ENCODE measurements at regions not wholly inside any gene's neighbourhood (a gene's known extent, or its start where the extent isn't known, plus 50 kb on each side); places are given as distances from the start of the nearest gene placed in this dataset.

GRCh38 chr7:109309790-109310189, 740.1 kb downstream of the DNAJB9 start:
- TF ChIP-seq GABPA (IDR thresholded peaks at IDR 0.05; ENCODE audit: low read depth) (no peak), SPI1 (IDR thresholded peaks at IDR 0.05; ENCODE audit: borderline replicate concordance, low read depth) (no peak), POLR2AphosphoS5 (IDR thresholded peaks at IDR 0.05; ENCODE audit: low read depth) (no peak), CTCF (IDR thresholded peaks at IDR 0.05; ENCODE audit: insufficient read depth, low read length) (no peak), REST (IDR thresholded peaks at IDR 0.05; ENCODE audit: insufficient replicate concordance, low read depth) (no peak)
- Histone ChIP-seq H3K27me3 (ENCODE audit: insufficient read depth, poor library complexity, severe bottlenecking) (no peaks in the 10 kb centered on the region), H3K27ac (replicated peaks) (no peak overlapping the region), H3K4me3 (replicated peaks; ENCODE audit: insufficient read depth, low read length) (no peak overlapping the region)
- DNase-seq (ENCODE audit: low read depth in 1 of 2, low spot score in 1 of 2), result no peak

GRCh38 chr7:109318136-109318535, 748.5 kb downstream of the DNAJB9 start:
- H3K27me3 ChIP-seq (ENCODE audit: insufficient read depth, poor library complexity, severe bottlenecking), result no peaks in the 10 kb centered on the region
- H3K4me3 ChIP-seq (replicated peaks; ENCODE audit: insufficient read depth, low read length), result no peak overlapping the region
- no peak overlapping the region for H3K27ac ChIP-seq (replicated peaks)
- DNase-seq (ENCODE audit: low read depth in 1 of 2, low spot score in 1 of 2), result no peak
- no peak for TF ChIP-seq GABPA (IDR thresholded peaks at IDR 0.05; ENCODE audit: low read depth)
- TF ChIP-seq SPI1 (IDR thresholded peaks at IDR 0.05; ENCODE audit: borderline replicate concordance, low read depth), result no peak
- TF ChIP-seq REST (IDR thresholded peaks at IDR 0.05; ENCODE audit: insufficient replicate concordance, low read depth), result no peak
- no peak for TF ChIP-seq POLR2AphosphoS5 (IDR thresholded peaks at IDR 0.05; ENCODE audit: low read depth)
- TF ChIP-seq CTCF (IDR thresholded peaks at IDR 0.05; ENCODE audit: insufficient read depth, low read length), result no peak

- no peak overlapping the region for H3K4me3 ChIP-seq (replicated peaks; ENCODE audit: insufficient read depth, low read length)
- no peak overlapping the region for H3K27ac ChIP-seq (replicated peaks)
- no peak for DNase-seq (ENCODE audit: low read depth in 1 of 2, low spot score in 1 of 2)
- no peaks in the 10 kb centered on the region for H3K27me3 ChIP-seq (ENCODE audit: insufficient read depth, poor library complexity, severe bottlenecking)
- TF ChIP-seq SPI1 (IDR thresholded peaks at IDR 0.05; ENCODE audit: borderline replicate concordance, low read depth) (peak; percentile 77), POLR2AphosphoS5 (IDR thresholded peaks at IDR 0.05; ENCODE audit: low read depth) (no peak), GABPA (IDR thresholded peaks at IDR 0.05; ENCODE audit: low read depth) (no peak), REST (IDR thresholded peaks at IDR 0.05; ENCODE audit: insufficient replicate concordance, low read depth) (no peak), CTCF (IDR thresholded peaks at IDR 0.05; ENCODE audit: insufficient read depth, low read length) (no peak)
Observed at GRCh38 chr7:109322833-109323232, 753.2 kb downstream of the DNAJB9 start.

All from HL-60 (cell line).